NCI-H187 (cell line): ENCODE measurements at regions not wholly inside any gene's neighbourhood (a gene's known extent, or its start where the extent isn't known, plus 50 kb on each side); places are given as distances from the start of the nearest gene placed in this dataset.
"Not testable (repeated sequence)": the region's sequence is repeated elsewhere in the genome, so short reads cannot be mapped to it uniquely, and the experiment has no call there.

ENCODE experiments used
- DNase-seq, 2 experiments: peaks; one replicate each; lab custom pipeline; 2025; lab: John Stamatoyannopoulos, UW

DNA sequence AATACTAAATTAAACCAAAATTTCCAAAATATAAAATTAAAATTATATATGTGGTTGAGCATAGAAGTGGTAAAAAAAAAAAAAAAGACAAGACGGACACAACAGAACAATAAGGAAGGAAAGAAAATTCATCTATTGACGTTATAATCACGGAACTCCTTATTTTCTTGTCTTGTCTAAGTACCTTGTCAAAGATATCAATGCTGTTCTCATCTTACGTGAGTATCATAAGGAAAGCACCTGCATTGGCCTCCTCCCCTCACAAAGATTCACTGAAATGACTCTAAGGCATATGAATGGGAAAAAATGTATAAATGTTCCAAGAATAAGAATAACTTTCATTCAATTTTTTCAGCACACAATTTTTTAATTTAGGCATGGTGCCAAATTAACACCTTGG is 135.4 kb downstream of the PPP1R3A start:
- no peak for DNase-seq

DNA sequence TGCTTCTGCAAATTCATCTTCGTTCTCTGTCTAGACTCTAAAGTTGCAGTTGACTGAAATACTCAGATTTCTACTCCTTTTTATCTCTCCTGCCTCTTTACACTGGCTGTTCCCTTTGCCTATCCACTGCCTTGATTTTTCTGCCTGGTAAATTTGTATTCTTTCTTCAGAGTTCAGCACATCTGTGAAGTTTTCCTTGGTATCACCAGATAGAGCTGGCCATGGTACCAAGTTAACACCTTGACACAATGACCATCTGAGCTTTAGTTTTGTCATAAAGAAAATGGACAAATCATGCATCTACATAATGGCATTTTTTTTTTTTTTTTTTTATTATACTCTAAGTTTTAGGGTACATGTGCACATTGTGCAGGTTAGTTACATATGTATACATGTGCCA is 143.0 kb downstream of the PPP1R3A start:
- no peak for DNase-seq

DNA sequence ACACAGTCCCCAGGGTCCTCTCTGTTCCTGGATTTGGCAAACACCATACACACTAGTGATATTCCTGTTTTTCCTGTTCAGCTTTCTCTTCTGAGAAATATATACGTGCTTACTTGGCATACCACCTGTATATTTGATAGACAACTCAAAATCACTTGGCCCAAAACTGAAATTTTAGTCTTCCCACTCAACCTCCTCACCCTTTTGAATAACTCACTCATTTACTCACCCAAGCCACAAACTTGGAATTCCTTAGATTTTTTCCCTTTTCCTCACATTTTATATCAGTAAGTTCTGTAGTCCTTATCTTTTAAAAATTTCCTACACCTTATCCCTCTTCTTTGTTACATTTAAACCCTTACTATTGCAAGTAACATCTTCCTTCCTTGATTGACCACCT is 143.4 kb downstream of the PPP1R3A start:
- DNase-seq, result no peak

DNA sequence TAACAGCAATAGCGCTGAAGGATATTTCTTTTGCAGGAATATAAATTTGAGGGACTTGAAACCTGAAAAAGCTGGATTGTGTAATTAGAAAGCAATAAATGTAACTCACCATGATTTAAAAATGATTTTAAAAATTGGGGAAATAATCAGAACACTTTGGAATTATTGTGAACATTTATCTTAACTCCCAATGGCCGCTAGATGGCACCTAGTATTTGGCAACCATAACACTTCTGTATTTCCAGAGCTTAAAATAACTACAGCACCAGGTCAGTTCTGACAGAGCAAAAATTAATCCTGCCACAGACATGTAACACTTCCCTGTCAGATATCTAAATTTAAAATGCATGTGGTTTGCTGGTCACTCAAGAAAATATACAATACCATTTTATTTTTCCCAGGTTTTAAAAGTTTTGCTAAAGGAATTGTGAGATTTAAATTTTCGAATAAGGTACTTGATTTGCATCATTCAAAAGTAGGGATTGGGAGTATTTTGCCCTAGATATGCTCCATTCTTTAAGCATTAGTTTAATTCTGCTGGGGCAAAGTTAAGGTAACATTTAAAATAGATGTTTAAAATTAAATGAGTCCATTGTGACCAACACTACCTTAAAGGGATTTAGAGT is 144.5 kb downstream of the PPP1R3A start:
- DNase-seq, result no peak

DNA sequence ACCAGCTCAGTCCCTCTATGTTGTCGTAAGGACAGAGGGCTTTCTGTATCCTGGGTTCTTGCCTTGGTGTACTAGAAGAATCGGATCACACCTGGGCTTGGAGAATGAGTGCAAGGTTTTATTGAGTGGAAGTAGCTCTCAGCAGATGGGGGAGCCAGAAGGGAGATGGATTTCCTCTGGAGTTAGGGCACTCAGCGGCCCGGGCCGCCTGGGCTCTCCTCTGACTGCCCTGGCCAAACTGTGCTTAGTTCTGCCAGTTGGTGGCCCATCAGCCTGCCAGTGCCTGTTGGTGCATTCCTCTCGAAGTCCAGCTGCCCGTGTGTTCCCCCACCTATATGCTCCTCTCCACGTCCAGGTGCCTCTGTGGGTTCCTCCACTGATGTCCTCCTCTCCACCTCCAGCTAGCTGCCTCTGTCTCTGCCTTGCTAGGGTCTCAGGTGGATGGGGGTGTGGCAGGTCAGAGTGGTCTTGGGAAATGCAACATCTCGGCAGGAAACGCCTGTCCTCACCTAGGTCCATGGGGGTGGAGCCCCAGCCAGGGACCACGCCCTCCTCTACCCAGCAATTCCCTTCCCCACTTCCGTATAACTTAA is 148.6 kb downstream of the PPP1R3A start:
- no peak for DNase-seq

DNA sequence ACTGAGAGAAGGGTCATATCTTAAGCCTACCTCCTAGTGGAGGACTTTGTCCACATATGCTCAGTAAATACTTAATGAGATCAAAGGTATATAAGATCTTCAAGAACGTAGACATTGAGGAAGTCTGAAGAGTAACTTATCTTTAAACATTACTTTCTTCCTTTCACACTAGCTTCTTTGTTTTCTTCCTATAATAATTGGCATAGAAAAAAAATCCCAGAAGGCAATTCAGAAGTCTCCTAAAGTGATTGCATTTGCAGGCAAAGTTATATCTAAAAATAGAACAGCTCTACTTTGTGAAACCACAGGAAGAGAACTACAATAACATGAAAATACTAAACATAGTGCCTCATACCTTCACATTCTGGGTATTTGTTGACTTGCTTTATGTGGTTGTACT is 150.4 kb downstream of the PPP1R3A start:
- no peak for DNase-seq

DNA sequence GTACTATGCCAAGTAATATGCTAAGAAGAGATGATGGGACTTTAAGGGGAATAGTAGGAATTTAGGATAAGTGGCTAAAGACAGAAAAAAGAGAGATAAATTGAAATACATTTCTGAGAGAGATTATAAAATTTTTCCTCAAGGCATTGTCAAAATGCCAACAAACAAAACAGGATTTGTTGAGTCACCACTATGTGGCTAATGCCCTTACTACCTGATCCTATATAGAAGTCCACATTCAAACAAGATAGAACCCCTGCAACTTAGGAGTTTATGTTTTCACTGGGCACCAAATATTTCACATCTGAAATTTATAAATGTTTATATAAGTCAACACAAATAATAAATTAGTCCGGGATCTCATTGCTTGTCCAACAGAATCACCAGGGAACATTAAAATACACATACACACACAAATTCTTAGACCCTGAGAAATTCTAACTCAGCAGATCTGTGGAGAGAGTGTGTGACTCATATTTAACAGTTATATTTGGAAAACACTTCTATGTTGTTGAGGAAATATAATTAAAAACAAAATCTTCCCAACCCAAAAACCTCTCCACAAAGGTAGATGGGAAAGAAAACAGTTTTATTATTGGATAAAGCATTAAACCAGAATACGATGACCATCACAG is 154.3 kb downstream of the PPP1R3A start:
- no peak for DNase-seq

DNA sequence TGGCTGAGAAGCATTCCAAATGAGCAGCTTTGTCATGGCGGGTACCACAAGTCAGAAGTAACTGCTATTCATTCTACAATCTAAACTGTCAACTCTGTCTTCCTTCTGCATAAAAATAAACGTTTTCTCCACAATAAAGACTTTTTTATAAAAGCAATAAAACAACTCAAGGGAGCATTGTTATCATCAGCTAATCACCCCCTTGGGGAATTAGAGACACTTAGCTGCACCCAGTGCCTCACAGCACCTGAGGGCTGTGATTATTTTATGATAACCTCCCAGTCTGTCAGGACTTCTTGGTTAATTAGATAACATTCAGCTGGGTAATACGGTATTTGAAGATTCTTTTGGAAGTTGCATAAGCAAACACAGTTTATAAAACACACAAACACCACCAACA is 155.6 kb downstream of the PPP1R3A start:
- DNase-seq, result no peak

DNA sequence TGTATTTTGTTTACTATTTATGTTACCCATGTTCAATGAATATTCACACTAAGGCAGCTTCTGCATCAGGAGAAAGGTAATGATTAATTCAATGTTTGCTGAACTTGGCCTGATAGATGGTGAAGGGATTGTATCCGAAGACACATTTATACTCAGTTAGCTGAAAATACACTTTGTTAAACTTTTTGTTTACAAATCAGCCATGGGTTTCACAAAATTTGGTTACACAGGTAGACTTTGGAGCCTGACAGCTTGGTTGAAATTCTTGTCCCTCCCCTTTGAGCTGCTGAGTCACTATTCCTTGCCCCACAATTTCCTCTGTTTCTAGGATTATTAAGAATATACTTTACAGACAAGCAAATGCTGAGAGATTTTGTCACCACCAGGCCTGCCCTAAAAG is 162.6 kb downstream of the PPP1R3A start:
- DNase-seq, result no peak

DNA sequence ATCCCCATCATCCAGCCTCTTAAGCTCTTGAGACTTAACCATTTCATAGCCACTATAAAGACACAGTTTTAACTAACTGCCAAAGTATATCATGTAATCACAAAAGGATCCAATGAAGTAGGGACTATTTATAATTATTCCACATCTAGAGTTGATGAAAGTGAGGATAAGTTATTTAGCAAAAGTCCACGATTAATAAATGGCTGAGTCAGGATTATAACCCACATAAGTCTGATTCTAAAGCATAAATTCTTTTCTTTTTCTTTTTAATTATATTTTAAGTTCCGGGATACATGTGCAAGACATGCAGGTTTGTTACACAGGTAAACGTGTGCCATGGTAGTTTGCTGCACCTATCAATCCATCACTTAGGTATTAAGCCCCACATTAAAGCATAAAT is 166.1 kb downstream of the PPP1R3A start:
- DNase-seq, result no peak

DNA sequence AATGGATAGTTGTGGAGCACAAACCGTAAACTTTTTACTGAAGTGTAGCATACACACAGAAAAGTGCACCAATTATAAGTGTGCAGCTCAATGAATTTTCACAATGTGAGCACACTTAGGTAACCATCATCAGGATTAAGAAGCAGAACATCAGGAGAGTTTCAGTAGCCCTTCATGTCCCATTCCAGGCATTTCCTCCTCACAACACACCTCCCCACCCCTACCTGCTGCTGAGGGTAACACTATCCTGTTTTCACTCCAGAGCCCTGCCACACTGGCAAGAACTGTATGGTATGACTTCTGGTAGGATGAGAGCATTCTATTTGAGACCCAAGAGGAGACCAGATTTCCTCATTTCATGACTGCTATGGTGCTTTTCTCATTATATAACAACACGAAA is 166.5 kb downstream of the PPP1R3A start:
- DNase-seq, result no peak

DNA sequence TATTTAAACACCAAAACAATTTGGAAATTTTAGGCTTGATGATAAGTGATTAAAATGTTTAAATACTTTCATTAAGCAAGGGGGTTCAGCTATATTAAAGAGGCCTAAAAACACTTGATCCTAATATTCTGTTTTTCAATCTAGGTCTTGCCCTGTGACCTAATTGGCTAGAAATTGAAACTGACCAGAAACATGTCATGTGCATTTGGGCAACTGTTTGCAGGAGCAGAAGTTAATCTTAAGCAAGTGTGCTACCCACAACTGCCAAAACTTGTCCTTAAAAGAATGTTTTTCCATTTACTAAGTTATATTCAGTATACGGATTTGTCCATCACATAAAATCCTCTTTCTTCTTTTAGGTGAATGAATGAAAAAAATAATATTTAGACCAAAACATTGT is 167.3 kb downstream of the PPP1R3A start:
- DNase-seq, result no peak

DNA sequence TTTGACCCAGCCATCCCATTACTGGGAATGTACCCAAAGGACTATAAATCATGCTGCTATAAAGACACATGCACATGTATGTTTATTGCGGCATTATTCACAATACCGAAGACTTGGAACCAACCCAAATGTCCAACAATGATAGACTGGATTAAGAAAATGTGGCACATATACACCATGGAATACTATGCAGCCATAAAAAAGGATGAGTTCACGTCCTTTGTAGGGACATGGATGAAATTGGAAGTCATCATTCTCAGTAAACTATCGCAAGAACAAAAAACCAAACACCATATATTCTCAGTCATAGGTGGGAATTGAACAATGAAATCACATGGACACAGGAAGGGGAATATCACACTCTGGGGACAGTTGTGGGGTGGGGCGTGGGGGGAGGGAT is 170.4 kb downstream of the PPP1R3A start:
- DNase-seq, result not testable (repeated sequence)

DNA sequence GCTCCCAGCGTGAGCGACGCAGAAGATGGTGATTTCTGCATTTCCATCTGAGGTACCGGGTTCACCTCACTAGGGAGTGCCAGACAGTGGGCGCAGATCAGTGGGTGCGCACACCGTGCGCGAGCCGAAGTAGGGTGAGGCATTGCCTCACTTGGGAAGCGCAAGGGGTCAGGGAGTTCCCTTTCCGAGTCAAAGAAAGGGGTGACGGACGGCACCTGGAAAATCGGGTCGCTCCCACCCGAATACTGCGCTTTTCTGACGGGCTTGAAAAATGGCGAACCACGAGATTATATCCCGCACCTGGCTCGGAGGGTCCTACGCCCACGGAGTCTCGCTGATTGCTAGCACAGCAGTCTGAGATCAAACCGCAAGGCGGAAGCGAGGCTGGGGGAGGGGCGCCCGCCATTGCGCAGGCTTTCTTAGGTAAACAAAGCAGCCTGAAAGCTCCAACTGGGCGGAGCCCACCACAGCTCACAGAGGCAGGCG is 175.8 kb downstream of the PPP1R3A start:
- peak in 1 of 2 experiments; percentile 9 for DNase-seq

DNA sequence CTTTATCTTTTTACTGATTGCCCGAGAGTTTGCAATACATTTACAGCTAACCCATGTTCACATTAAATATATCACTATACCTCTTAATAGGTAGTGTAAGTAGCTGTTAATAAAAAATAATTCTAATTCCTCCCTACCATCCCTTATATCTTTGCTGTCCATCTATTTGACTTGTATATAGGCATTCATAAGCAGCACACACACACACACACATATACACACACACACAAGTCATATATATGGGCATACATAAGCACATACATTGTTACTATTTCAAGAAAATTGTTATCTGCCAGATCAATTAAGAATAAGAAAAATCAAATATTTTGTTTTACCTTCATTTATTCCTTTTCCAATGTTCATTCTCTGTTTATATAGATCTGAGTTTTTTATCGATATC is 176.4 kb downstream of the PPP1R3A start:
- DNase-seq, result no peak

DNA sequence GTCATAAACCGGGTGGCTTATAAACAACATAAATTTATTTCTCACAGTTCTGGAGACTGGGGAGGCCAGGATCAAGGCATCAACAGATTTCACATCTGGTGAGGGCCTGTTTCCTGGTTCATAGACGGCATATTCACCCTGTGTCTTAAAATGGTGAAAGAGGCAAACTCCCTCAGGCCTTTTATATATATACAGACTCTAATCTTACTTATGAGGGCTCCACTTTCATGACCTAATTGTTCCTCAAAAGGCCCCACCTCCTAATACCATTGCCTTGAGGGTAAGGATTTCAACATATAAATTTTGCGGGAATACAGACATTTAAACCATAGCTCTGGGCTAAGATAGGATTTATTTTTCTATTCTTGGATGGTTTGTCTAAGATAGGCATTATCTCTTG is 187.2 kb downstream of the PPP1R3A start:
- DNase-seq, result no peak

DNA sequence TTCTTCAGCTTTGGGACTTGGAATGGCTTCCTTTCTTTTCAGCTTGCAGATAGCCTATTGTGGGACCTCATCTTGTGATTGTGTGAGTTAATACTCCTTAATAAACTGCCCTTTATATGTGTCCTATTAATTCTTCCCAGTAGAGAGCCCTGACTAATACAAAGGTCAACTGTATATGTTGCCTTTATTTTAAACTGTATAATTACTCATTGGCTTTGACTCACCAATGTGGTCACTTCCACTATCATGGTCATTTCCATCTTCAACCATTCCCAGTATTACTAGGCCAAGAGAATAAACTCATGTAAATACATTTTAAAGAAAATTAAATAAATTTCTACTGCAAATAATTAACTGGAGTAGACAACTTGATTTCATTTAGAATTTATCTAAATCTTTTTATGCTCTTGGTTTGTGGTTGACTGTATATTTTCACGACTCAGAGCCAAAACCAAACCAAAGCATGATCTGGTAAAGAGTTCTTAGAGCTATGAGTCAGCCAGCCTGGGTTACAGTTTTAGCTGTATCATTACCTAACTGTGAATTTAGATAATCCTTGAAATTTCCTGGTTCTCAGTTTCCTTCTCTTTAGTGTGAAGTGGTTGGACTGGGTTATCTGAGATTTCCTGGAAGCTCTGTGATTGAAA is 188.4 kb downstream of the PPP1R3A start:
- no peak for DNase-seq

DNA sequence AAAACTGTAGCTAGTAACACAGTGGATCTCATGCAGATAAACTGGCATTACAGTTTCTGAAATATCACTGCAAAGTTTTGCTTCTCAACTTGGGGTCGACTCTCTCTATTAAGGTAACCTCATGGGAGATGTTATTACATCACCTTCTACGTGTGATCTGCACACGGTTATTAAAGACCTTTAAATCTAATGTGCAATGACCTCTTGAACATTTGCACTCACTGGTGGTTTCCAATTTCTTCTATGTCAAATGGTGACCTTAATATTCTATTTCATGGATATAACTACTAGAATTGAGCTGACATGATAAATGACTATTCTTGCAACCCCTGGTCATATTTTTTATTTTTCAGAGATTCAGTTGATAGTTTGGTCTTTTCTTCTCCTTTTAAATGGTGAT is 191.3 kb downstream of the PPP1R3A start:
- DNase-seq, result no peak

DNA sequence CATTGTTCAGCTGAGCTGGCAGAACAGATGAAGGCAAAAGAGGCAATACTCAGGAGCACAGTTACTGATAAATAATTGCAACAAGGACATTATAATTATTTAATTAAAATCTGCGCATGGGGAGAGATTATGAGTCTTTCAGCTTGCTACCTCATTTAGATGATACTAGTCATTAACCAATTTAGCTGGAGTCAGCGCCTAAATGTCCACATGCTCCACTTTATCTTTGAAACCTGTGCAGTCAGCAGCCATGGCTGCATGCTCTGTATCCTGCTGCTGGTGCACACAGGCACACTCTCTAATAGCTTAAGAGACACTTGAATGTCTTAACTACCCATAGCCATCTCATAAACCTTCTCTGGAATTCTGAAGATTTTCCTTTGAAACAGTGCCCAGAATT is 196.8 kb downstream of the PPP1R3A start:
- no peak for DNase-seq

DNA sequence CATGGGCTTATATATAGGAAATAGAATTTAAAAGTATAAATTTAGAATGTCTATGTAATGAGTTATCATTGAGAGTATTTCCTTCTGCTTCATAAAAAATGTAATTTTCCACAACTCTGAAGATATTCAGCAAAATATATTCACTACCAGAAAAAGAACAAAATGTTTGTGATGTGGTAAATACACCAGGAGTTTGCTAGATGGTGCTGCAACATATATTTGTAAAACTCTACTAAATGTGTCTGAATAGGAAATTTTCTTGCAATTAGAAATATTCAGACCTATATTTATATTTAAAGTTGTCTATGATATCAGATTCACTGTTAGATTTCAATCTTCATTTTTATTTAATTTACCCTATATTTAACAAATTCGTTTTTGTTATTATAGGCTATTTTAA is 201.1 kb downstream of the PPP1R3A start:
- DNase-seq, result no peak

DNA sequence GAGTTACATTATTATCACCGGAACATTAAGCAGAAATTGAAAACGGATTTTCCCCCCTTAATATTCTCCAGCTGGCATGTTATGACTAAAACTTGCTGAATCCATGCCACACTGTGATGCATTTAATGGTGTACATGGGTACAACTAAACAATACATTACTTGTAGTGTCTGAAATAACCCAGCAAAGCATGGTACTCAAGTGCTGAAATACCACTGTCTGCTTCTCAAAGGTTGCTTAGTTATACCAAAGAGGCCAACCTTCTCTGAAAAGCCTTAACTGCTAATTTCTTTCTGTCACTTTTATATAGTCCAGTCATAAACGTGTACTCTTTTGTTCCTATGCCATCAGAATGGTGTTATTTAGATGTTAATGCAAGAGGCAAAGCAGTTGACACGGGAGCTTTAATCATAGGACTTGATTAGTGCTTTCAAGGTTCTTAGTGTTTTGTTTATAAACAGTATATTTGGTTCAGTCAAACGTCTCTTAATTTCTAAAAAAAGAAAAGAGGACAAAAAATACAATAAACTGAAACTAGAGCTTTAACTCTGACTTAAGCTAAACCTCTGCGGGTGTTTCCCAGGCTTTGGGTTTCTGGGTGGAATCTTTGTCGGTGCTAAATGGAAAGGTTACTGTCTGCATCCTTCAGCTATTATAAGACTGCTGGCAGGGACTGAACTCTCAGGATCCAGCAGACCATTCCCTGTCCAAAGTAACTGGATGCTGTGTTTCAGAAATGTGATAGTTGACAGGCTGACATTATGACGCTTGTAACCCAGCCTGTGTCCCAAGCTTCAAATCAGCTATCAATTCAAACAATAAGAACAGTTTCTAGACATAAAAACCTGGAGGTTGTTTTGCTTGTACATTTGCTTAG is 202.6 kb downstream of the PPP1R3A start:
- DNase-seq, result no peak

DNA sequence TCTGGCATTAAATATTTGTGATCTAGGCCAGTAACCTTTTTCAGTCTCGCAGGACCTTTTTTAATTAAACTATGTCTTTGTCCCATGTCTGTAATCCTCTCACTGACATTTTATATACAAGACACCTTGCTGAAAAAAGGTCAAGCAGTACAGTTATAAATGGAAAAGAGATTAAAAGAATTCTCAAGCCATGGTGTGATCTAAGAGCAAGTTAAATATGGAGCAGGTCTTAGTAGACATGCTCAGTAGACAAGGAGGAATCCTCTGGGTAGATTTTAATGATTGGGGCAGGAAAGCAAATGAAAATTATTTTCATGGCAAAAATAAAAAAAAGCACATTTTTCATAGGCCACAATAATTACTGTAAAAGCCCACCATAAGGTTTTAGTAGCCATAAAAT is 203.5 kb downstream of the PPP1R3A start:
- DNase-seq, result no peak
